Sigmoid colon (tissue), 4 donors: ENCODE measurements at regions not wholly inside any gene's neighbourhood (a gene's known extent, or its start where the extent isn't known, plus 50 kb on each side); places are given as distances from the start of the nearest gene placed in this dataset.

Experiments
- POLR2A ChIP-seq, 2 donors: fragments of 450-650 bp; IDR thresholded peaks; one replicate each; pipeline ENCODE4 v1.6.1; 2016; ENCODE audit warnings: antibody characterized with exemption in 2 of 2, mild to moderate bottlenecking in 2 of 2, moderate library complexity in 2 of 2
- POLR2AphosphoS5 ChIP-seq, 4 donors: sonication (generic); formaldehyde crosslinking; IDR thresholded peaks; one replicate each; pipeline ENCODE4 v1.6.1; 2017; ENCODE audit warnings: antibody characterized with exemption in 4 of 4
- TF ChIP-seq, protein P1 (sequence below), 4 experiments: fragments of 450-650 bp in 3 of 4; fragments of 200-600 bp in 1 of 4; IDR thresholded peaks; one replicate each; pipeline ENCODE4 v1.5.1; 2016 to 2019; ENCODE audit warnings: antibody characterized with exemption in 4 of 4, mild to moderate bottlenecking in 3 of 4, moderate library complexity in 2 of 4

DNA sequence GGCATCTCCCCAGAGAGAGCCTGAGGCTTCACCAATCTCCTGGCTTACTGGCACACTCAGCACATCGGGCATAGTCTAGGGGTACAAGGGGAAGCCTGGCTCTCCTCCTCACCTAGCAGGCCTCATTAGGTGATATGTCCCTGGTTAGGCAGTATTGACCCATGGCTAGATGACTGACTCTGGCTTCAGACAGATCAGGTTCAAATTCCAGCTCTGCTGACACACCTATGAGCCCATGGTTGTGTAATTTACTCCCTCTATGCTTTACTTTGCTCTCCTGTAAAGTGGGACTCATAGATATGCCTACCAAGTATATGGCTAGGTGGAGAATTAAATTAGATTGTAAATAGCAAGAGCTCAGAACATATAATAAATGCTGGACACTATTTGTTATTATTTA lies 157.3 kb upstream of the IRX3 start:
- TF ChIP-seq POLR2A (IDR thresholded peaks at IDR 0.05) (no peak), POLR2AphosphoS5 (IDR thresholded peaks at IDR 0.05) (no peak)
- TF ChIP-seq, protein P1, sequence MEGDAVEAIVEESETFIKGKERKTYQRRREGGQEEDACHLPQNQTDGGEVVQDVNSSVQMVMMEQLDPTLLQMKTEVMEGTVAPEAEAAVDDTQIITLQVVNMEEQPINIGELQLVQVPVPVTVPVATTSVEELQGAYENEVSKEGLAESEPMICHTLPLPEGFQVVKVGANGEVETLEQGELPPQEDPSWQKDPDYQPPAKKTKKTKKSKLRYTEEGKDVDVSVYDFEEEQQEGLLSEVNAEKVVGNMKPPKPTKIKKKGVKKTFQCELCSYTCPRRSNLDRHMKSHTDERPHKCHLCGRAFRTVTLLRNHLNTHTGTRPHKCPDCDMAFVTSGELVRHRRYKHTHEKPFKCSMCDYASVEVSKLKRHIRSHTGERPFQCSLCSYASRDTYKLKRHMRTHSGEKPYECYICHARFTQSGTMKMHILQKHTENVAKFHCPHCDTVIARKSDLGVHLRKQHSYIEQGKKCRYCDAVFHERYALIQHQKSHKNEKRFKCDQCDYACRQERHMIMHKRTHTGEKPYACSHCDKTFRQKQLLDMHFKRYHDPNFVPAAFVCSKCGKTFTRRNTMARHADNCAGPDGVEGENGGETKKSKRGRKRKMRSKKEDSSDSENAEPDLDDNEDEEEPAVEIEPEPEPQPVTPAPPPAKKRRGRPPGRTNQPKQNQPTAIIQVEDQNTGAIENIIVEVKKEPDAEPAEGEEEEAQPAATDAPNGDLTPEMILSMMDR (IDR thresholded peaks at IDR 0.05), result no peak
